SK-MEL-5 (cell line): ENCODE measurements at regions not wholly inside any gene's neighbourhood (a gene's known extent, or its start where the extent isn't known, plus 50 kb on each side); places are given as distances from the start of the nearest gene placed in this dataset.

Experiments
- DNase-seq: peaks from one replicate; pipeline ENCODE4 v3.0.0-alpha.2; 2016; ENCODE audit warnings: low read depth, low spot score
- in situ Hi-C: cut with HindIII; loops from 2 replicates; pipeline ENCODE4 v1.10.0; 2016; ENCODE audit warnings: low sequenced_read_pairs, high pct_unique_total_duplicates, low pct_unique_long_range_greater_than_20kb

GRCh38 chr15:39114690-39115378 is 466.0 kb upstream of the THBS1 start:
- in situ Hi-C loops: no loop called here
- DNase-seq: no peak

- DNase-seq: no peak
- in situ Hi-C loops: no loop called here
Observed at GRCh38 chr15:39115379-39116057, 465.4 kb upstream of the THBS1 start.

- in situ Hi-C loops: no loop called here
Observed at GRCh38 chr15:39118510-39118909, 462.4 kb upstream of the THBS1 start.

GRCh38 chr15:39124155-39124552 is 456.7 kb upstream of the THBS1 start:
- in situ Hi-C loops: no loop called here

More at GRCh38 chr15:39118510-39118909, 462.4 kb upstream of the THBS1 start:
- DNase-seq: no peak

GRCh38 chr15:39124553-39125171 is 456.2 kb upstream of the THBS1 start:
- DNase-seq: no peak
- in situ Hi-C loops: no loop called here

More at GRCh38 chr15:39124155-39124552, 456.7 kb upstream of the THBS1 start:
- no peak for DNase-seq

GRCh38 chr15:39125226-39125625 is 455.7 kb upstream of the THBS1 start:
- in situ Hi-C loops: no loop called here
- DNase-seq: no peak

GRCh38 chr15:39125904-39126303 is 455.0 kb upstream of the THBS1 start:
- in situ Hi-C loops: no loop called here
- peak; percentile 74 for DNase-seq

- in situ Hi-C loops: no loop called here
- DNase-seq: no peak
Observed at GRCh38 chr15:39127151-39127790, 453.6 kb upstream of the THBS1 start.

- peak; percentile 16 for DNase-seq
- in situ Hi-C loops: no loop called here
Observed at GRCh38 chr15:39127925-39128617, 452.8 kb upstream of the THBS1 start.

GRCh38 chr15:39128746-39129145 is 452.1 kb upstream of the THBS1 start:
- in situ Hi-C loops: no loop called here

GRCh38 chr15:39130556-39131379 is 450.1 kb upstream of the THBS1 start:
- no peak for DNase-seq
- in situ Hi-C loops: no loop called here

More at GRCh38 chr15:39128746-39129145, 452.1 kb upstream of the THBS1 start:
- DNase-seq: no peak

GRCh38 chr15:39131609-39132008 is 449.3 kb upstream of the THBS1 start:
- no peak for DNase-seq
- in situ Hi-C loops: no loop called here

GRCh38 chr15:39132070-39132469 is 448.8 kb upstream of the THBS1 start:
- in situ Hi-C loops: no loop called here
- DNase-seq: no peak

- DNase-seq: no peak
- in situ Hi-C loops: no loop called here
Observed at GRCh38 chr15:39132954-39133600, 447.8 kb upstream of the THBS1 start.

- no peak for DNase-seq
- in situ Hi-C loops: no loop called here
Observed at GRCh38 chr15:39134282-39134681, 446.6 kb upstream of the THBS1 start.

- in situ Hi-C loops: no loop called here
- DNase-seq: no peak
Observed at GRCh38 chr15:39135989-39136388, 444.9 kb upstream of the THBS1 start.
